ENCODE measurements at regions not wholly inside any gene's neighbourhood (a gene's known extent, or its start where the extent isn't known, plus 50 kb on each side); places are given as distances from the start of the nearest gene placed in this dataset.
A peak's percentile ranks its signal among the peaks of the same experiment; 100 is the strongest.

- no peak for TF ChIP-seq CTCF (IDR thresholded peaks at IDR 0.05; ENCODE audit: insufficient read depth, low read length, severe bottlenecking)
- DNase-seq (ENCODE audit: low read depth) (peak; percentile 73), FAIRE-seq (no peak)
- peak overlapping the region; percentile 40 for H3K4me3 ChIP-seq (ENCODE audit: low read depth, low read length)
- H3K36me3 ChIP-seq (ENCODE audit: control insufficient read depth, insufficient read depth, low read length): no peaks in the 10 kb centered on the region
- no peaks in the 10 kb centered on the region for H3K27me3 ChIP-seq (ENCODE audit: control insufficient read depth, insufficient read depth, low read length)
Measured at GRCh38 chrX:10833299-10834169, 213.1 kb upstream of the MID1 start.

- DNase-seq (ENCODE audit: low read depth): no peak
- no peak overlapping the region for H3K4me3 ChIP-seq (ENCODE audit: low read depth, low read length)
- no peak for TF ChIP-seq CTCF (IDR thresholded peaks at IDR 0.05; ENCODE audit: insufficient read depth, low read length, severe bottlenecking)
- H3K36me3 ChIP-seq (ENCODE audit: control insufficient read depth, insufficient read depth, low read length): no peaks in the 10 kb centered on the region
- FAIRE-seq: no peak
- H3K27me3 ChIP-seq (ENCODE audit: control insufficient read depth, insufficient read depth, low read length): no peaks in the 10 kb centered on the region
Measured at GRCh38 chrX:10841579-10841978, 221.2 kb upstream of the MID1 start.

GRCh38 chrX:10842646-10843045, 222.3 kb upstream of the MID1 start:
- H3K27me3 ChIP-seq (ENCODE audit: control insufficient read depth, insufficient read depth, low read length): no peaks in the 10 kb centered on the region
- DNase-seq (ENCODE audit: low read depth) (no peak), FAIRE-seq (no peak)
- H3K36me3 ChIP-seq (ENCODE audit: control insufficient read depth, insufficient read depth, low read length): no peaks in the 10 kb centered on the region
- TF ChIP-seq CTCF (IDR thresholded peaks at IDR 0.05; ENCODE audit: insufficient read depth, low read length, severe bottlenecking): no peak
- no peak overlapping the region for H3K4me3 ChIP-seq (ENCODE audit: low read depth, low read length)

- no peak for TF ChIP-seq CTCF (IDR thresholded peaks at IDR 0.05; ENCODE audit: insufficient read depth, low read length, severe bottlenecking)
- no peaks in the 10 kb centered on the region for H3K27me3 ChIP-seq (ENCODE audit: control insufficient read depth, insufficient read depth, low read length)
- H3K4me3 ChIP-seq (ENCODE audit: low read depth, low read length): no peak overlapping the region
- DNase-seq (ENCODE audit: low read depth) (no peak), FAIRE-seq (no peak)
- H3K36me3 ChIP-seq (ENCODE audit: control insufficient read depth, insufficient read depth, low read length): no peaks in the 10 kb centered on the region
Measured at GRCh38 chrX:10847333-10847732, 226.9 kb upstream of the MID1 start.

GRCh38 chrX:10851809-10852208, 231.4 kb upstream of the MID1 start:
- H3K27me3 ChIP-seq (ENCODE audit: control insufficient read depth, insufficient read depth, low read length): no peaks in the 10 kb centered on the region
- no peak for TF ChIP-seq CTCF (IDR thresholded peaks at IDR 0.05; ENCODE audit: insufficient read depth, low read length, severe bottlenecking)
- H3K4me3 ChIP-seq (ENCODE audit: low read depth, low read length): no peak overlapping the region
- DNase-seq (ENCODE audit: low read depth) (no peak), FAIRE-seq (no peak)
- H3K36me3 ChIP-seq (ENCODE audit: control insufficient read depth, insufficient read depth, low read length): no peaks in the 10 kb centered on the region

- TF ChIP-seq CTCF (IDR thresholded peaks at IDR 0.05; ENCODE audit: insufficient read depth, low read length, severe bottlenecking): no peak
- Histone ChIP-seq H3K36me3 (ENCODE audit: control insufficient read depth, insufficient read depth, low read length) (no peaks in the 10 kb centered on the region), H3K27me3 (ENCODE audit: control insufficient read depth, insufficient read depth, low read length) (no peaks in the 10 kb centered on the region), H3K4me3 (ENCODE audit: low read depth, low read length) (no peak overlapping the region)
- FAIRE-seq (no peak), DNase-seq (ENCODE audit: low read depth) (no peak)
Measured at GRCh38 chrX:10854594-10854993, 234.2 kb upstream of the MID1 start.

All from bronchial epithelial cell (primary cell).